BE2C (cell line): ENCODE measurements at regions not wholly inside any gene's neighbourhood (a gene's known extent, or its start where the extent isn't known, plus 50 kb on each side); places are given as distances from the start of the nearest gene placed in this dataset.

ENCODE experiments used
- DNase-seq: peaks from one replicate; pipeline ENCODE4 v3.0.0-alpha.2; 2020
- H3K27me3 ChIP-seq: fragments of 250-450 bp; sonication (Bioruptor Pico); 2 replicates; pipeline ENCODE4 v1.5.1; 2020; ENCODE audit warnings: mild to moderate bottlenecking
- H3K36me3 ChIP-seq: fragments of 250-450 bp; sonication (Bioruptor Pico); 2 replicates; pipeline ENCODE4 v1.5.1; 2020; ENCODE audit warnings: mild to moderate bottlenecking
- H3K4me1 ChIP-seq: fragments of 250-450 bp; sonication (Bioruptor Pico); 2 replicates; pipeline ENCODE4 v1.5.1; 2020
- H3K4me3 ChIP-seq: 2 replicates; pipeline ENCODE4 v1.5.1; 2011; ENCODE audit warnings: low read depth, low read length
- H3K9me3 ChIP-seq: fragments of 250-450 bp; sonication (Bioruptor Pico); 2 replicates; pipeline ENCODE4 v1.5.1; 2020
- TF ChIP-seq, protein P1 (sequence below): IDR thresholded peaks from 2 replicates; pipeline ENCODE4 v1.5.1; 2012; ENCODE audit warnings: mild to moderate bottlenecking, low read depth, low read length

DNA sequence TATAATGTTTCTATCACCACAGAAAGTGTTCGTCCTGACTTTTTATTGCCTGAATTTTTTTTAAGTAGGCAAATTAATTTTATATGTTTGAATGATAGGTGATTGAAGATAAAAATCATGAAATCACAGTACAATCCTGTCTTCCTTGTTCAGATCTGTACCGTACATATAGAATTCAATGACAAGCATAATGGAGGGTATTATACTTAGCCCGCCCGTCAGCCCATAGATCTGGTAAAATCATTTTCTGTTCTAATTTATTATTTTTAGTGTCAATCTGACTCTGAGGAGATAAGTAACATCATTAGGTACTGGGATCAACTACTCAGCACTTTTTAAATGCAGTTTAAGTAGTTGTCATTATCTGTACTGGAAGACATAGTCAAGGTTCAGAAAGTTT lies 269.9 kb downstream of the NR2F2 start:
- DNase-seq = no peak
- Histone ChIP-seq H3K27me3 (peaks cover 12% of the 10 kb centered on the region), H3K9me3 (no peaks in the 10 kb centered on the region), H3K4me1 (no peaks in the 10 kb centered on the region), H3K4me3 (no peak overlapping the region), H3K36me3 (no peaks in the 10 kb centered on the region)
- TF ChIP-seq, protein P1, sequence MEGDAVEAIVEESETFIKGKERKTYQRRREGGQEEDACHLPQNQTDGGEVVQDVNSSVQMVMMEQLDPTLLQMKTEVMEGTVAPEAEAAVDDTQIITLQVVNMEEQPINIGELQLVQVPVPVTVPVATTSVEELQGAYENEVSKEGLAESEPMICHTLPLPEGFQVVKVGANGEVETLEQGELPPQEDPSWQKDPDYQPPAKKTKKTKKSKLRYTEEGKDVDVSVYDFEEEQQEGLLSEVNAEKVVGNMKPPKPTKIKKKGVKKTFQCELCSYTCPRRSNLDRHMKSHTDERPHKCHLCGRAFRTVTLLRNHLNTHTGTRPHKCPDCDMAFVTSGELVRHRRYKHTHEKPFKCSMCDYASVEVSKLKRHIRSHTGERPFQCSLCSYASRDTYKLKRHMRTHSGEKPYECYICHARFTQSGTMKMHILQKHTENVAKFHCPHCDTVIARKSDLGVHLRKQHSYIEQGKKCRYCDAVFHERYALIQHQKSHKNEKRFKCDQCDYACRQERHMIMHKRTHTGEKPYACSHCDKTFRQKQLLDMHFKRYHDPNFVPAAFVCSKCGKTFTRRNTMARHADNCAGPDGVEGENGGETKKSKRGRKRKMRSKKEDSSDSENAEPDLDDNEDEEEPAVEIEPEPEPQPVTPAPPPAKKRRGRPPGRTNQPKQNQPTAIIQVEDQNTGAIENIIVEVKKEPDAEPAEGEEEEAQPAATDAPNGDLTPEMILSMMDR = no peak

DNA sequence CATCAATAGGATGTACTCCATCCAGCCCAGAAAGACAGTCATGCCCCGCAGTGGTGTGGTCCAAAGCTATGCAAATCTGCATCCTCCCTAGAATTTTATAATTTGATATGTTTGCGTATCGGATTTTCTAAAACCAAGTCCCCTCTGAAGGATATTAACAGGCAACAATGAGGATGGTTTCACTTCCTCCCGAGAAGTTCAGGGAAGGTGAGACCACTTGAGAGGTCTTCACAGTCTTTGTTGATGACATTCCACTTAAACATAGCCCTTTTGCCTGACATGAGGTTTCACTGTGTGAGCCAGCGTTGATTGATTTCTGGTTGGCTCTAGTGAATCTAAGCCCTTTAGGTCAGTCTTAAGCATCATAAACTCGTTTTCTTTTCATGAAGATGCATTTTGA lies 276.1 kb downstream of the NR2F2 start:
- H3K36me3 ChIP-seq = no peaks in the 10 kb centered on the region
- TF ChIP-seq, protein P1 = no peak
- no peaks in the 10 kb centered on the region for H3K9me3 ChIP-seq
- H3K4me3 ChIP-seq = no peak overlapping the region
- DNase-seq = no peak
- peaks cover 9% of the 10 kb centered on the region; the same call in 1 of the 2 replicates for H3K27me3 ChIP-seq
- H3K4me1 ChIP-seq = no peaks in the 10 kb centered on the region

DNA sequence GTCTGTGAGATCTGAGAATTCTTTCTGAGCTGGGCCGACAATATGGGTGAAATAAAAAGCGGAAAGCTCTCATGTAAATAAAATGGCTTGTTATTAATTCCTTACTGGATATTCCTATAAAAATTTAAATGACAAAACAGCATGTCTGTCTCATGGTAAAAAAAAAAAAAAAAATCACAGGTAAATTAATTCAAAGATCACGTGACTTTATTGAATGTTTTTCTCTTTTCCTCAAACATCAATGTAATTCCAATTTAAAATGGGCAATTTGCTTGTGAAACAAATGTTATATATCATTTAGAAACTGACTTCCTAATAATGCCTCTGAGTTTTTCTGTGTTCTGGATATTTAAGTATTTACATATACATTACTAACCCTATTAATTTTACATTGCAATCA lies 280.3 kb downstream of the NR2F2 start:
- H3K36me3 ChIP-seq = no peaks in the 10 kb centered on the region
- H3K4me1 ChIP-seq = no peaks in the 10 kb centered on the region
- no peak overlapping the region for H3K4me3 ChIP-seq
- TF ChIP-seq, protein P1 = no peak
- peaks cover 6% of the 10 kb centered on the region; the same call in 1 of the 2 replicates for H3K27me3 ChIP-seq
- no peaks in the 10 kb centered on the region for H3K9me3 ChIP-seq
- DNase-seq = no peak

DNA sequence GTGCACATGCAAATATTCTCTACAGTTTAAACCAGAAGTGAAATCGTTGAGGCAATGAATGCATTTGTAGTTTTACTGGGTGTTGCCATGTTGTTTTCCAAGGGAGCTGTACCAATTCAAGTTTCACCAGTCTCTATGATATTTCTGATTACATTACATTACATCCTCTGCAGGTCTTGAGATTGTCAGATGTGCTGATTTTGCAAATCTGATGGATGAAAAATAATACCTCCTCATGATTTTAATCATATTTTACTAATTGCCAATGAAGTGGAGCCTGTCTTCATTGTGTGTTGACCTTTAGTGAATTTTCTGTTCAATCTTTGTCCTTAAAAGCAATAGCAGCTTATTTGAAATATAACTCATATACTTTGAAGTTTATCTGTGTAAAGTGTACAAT lies 282.4 kb downstream of the NR2F2 start:
- H3K27me3 ChIP-seq = peaks cover 6% of the 10 kb centered on the region

DNA sequence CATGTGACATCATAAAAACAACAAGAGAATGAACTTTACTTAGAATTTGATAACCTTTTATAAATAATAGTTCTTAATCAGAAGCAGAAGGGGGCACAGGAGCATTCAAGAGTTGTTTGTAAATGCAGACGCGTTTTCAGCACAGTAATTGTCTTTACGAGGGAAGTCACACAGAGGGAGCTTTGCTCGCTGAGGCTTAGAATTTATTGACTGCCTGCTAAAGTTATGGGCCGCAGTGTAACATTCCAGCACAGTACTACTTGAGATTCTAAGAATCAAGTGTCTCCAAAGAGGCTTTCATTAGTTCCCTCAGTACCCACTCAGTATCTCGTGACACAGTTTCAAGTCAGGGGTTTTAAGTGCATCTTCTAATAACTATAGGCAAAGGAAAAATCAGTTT lies 288.7 kb downstream of the NR2F2 start:
- Histone ChIP-seq H3K9me3 (no peaks in the 10 kb centered on the region), H3K36me3 (no peaks in the 10 kb centered on the region), H3K4me3 (no peak overlapping the region), H3K27me3 (peaks cover 26% of the 10 kb centered on the region), H3K4me1 (no peaks in the 10 kb centered on the region)
- TF ChIP-seq, protein P1 = no peak
- DNase-seq = no peak

More for the DNA sequence above, 282.4 kb downstream of the NR2F2 start:
- H3K36me3 ChIP-seq = no peaks in the 10 kb centered on the region
- TF ChIP-seq, protein P1 = no peak
- no peak for DNase-seq
- H3K4me1 ChIP-seq = no peaks in the 10 kb centered on the region
- H3K4me3 ChIP-seq = no peak overlapping the region
- H3K9me3 ChIP-seq = no peaks in the 10 kb centered on the region

DNA sequence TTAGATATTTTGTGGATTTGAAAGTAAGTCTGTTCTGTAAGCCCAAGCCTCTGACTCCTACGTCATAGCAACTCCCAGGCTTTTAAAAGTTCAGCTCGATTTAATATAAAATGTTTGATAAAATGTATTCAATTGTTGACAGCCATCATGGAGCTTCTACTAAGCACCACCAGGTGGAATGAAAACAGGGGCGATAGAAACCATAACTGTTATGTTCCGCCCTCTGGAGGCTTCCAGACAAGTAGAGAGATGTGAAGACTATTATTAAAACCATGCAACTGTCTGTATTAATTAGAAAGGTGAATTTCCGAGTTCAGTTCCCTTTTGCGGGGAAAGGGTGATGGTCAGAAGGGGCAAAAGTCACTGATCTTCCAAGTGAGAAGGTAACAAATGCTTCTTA lies 292.2 kb downstream of the NR2F2 start:
- no peaks in the 10 kb centered on the region for H3K4me1 ChIP-seq
- no peak for DNase-seq
- no peaks in the 10 kb centered on the region for H3K9me3 ChIP-seq
- TF ChIP-seq, protein P1 = 0 out of 2 replicates have a peak, but pooled peaks have one; percentile 7
- H3K27me3 ChIP-seq = peaks cover 28% of the 10 kb centered on the region
- H3K4me3 ChIP-seq = no peak overlapping the region
- no peaks in the 10 kb centered on the region for H3K36me3 ChIP-seq
